Neural progenitor cell (in vitro differentiated cells): ENCODE measurements at regions not wholly inside any gene's neighbourhood (a gene's known extent, or its start where the extent isn't known, plus 50 kb on each side); places are given as distances from the start of the nearest gene placed in this dataset.

ENCODE experiments used
- DNase-seq: peaks from one replicate; pipeline ENCODE4 v3.0.0-alpha.2; 2016; ENCODE audit warnings: low spot score
- H2AFZ ChIP-seq: fragments of 200-600 bp; sonication (generic); replicated peaks from 2 replicates; pipeline ENCODE4 v1.6.1; 2016; ENCODE audit warnings: antibody characterized with exemption
- H3F3A ChIP-seq: fragments of 200-600 bp; sonication (generic); 2 replicates; pipeline ENCODE4 v1.6.1; 2016; ENCODE audit warnings: antibody characterized with exemption, low read depth
- H3K27ac ChIP-seq: fragments of 200-600 bp; sonication (generic); 2 replicates; pipeline ENCODE4 v1.5.1; 2016; ENCODE audit warnings: mild to moderate bottlenecking
- H3K27me3 ChIP-seq: fragments of 200-600 bp; sonication (generic); 2 replicates; pipeline ENCODE4 v1.6.1; 2016; ENCODE audit warnings: mild to moderate bottlenecking, moderate library complexity
- H3K36me3 ChIP-seq: fragments of 200-600 bp; sonication (generic); 2 replicates; pipeline ENCODE4 v1.5.1; 2016
- H3K4me1 ChIP-seq: fragments of 200-600 bp; sonication (generic); 2 replicates; pipeline ENCODE4 v1.6.1; 2016; ENCODE audit warnings: mixed run types
- H3K4me2 ChIP-seq: fragments of 200-600 bp; sonication (generic); 2 replicates; pipeline ENCODE4 v1.6.1; 2016
- H3K4me3 ChIP-seq: fragments of 200-600 bp; sonication (generic); 2 replicates; pipeline ENCODE4 v1.5.1; 2016
- H3K79me2 ChIP-seq: fragments of 200-600 bp; sonication (generic); 2 replicates; pipeline ENCODE4 v1.6.1; 2016; ENCODE audit warnings: low read depth
- H3K9ac ChIP-seq: fragments of 200-600 bp; sonication (generic); 2 replicates; pipeline ENCODE4 v1.6.1; 2016
- H3K9me3 ChIP-seq: fragments of 200-600 bp; sonication (generic); 2 replicates; pipeline ENCODE4 v1.5.1; 2016; ENCODE audit warnings: low read depth
- H4K20me1 ChIP-seq: fragments of 200-600 bp; sonication (generic); 2 replicates; pipeline ENCODE4 v1.6.1; 2016; ENCODE audit warnings: low read depth
- H3K27ac Mint-ChIP-seq: 3 replicates; pipeline ENCODE4 v1.8.0; 2021; ENCODE audit warnings: mixed read lengths
- H3K27me3 Mint-ChIP-seq: 2 replicates; pipeline ENCODE4 v1.8.0; 2022; ENCODE audit warnings: low read depth, mild to moderate bottlenecking, inconsistent platforms, moderate library complexity, mixed read lengths; ENCODE audit not compliant: insufficient read depth
- H3K36me3 Mint-ChIP-seq: 3 replicates; pipeline ENCODE4 v1.8.0; 2021; ENCODE audit warnings: mixed read lengths
- H3K4me1 Mint-ChIP-seq: 3 replicates; pipeline ENCODE4 v1.8.0; 2021; ENCODE audit warnings: mixed read lengths
- H3K4me3 Mint-ChIP-seq: 3 replicates; pipeline ENCODE4 v1.8.0; 2021; ENCODE audit warnings: mild to moderate bottlenecking, moderate library complexity, mixed read lengths
- H3K9me3 Mint-ChIP-seq: 3 replicates; pipeline ENCODE4 v1.8.0; 2020; ENCODE audit warnings: mixed read lengths
- EZH2 ChIP-seq: fragments of 200-600 bp; sonication (generic); IDR thresholded peaks from 2 replicates; pipeline ENCODE4 v1.6.1; 2017; ENCODE audit warnings: antibody characterized with exemption, mild to moderate bottlenecking, moderate library complexity
- EZH2phosphoT487 ChIP-seq: fragments of 200-600 bp; sonication (generic); IDR thresholded peaks from 2 replicates; pipeline ENCODE4 v1.6.1; 2017; ENCODE audit warnings: antibody characterized with exemption
- TF ChIP-seq, protein P1 (sequence below): fragments of 200-600 bp; sonication (generic); IDR thresholded peaks from 2 replicates; pipeline ENCODE4 v1.5.1; 2017; ENCODE audit warnings: antibody characterized with exemption, mild to moderate bottlenecking

DNA sequence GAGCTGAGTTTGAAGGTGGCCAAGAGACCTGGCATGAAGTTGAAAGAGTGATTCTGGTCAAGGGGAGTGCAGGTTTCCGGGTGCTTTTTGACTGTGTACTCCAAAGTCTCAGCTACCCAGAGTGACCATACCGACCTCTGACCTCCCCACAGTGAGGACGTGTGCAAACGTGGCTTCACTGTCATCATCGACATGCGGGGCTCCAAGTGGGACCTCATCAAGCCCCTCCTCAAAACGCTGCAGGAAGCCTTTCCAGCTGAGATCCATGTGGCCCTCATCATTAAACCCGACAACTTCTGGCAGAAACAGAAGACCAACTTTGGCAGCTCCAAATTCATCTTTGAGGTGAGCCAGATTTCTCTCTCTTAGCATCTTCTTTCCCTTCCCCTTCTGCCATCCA, 272.4 kb upstream of the ROPN1 start:
- no peaks in the 10 kb centered on the region for H3K27me3 Mint-ChIP-seq
- no peak overlapping the region for H3K4me3 Mint-ChIP-seq
- no peak for DNase-seq
- no peaks in the 10 kb centered on the region for H3K27me3 ChIP-seq
- no peaks in the 10 kb centered on the region for H3K9me3 Mint-ChIP-seq
- no peak overlapping the region for H3K27ac Mint-ChIP-seq
- H3K79me2 ChIP-seq = no peaks in the 10 kb centered on the region
- H3K9me3 ChIP-seq = no peaks in the 10 kb centered on the region
- no peak overlapping the region for H3K4me3 ChIP-seq
- H3K9ac ChIP-seq = no peak overlapping the region
- H3K36me3 Mint-ChIP-seq = peaks cover 6% of the 10 kb centered on the region
- H4K20me1 ChIP-seq = no peaks in the 10 kb centered on the region
- no peaks in the 10 kb centered on the region for H3K36me3 ChIP-seq
- no peaks in the 10 kb centered on the region for H3F3A ChIP-seq
- TF ChIP-seq EZH2phosphoT487 = no peak
- TF ChIP-seq EZH2 = no peak
- TF ChIP-seq, protein P1, sequence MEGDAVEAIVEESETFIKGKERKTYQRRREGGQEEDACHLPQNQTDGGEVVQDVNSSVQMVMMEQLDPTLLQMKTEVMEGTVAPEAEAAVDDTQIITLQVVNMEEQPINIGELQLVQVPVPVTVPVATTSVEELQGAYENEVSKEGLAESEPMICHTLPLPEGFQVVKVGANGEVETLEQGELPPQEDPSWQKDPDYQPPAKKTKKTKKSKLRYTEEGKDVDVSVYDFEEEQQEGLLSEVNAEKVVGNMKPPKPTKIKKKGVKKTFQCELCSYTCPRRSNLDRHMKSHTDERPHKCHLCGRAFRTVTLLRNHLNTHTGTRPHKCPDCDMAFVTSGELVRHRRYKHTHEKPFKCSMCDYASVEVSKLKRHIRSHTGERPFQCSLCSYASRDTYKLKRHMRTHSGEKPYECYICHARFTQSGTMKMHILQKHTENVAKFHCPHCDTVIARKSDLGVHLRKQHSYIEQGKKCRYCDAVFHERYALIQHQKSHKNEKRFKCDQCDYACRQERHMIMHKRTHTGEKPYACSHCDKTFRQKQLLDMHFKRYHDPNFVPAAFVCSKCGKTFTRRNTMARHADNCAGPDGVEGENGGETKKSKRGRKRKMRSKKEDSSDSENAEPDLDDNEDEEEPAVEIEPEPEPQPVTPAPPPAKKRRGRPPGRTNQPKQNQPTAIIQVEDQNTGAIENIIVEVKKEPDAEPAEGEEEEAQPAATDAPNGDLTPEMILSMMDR = no peak
- no peak overlapping the region for H3K27ac ChIP-seq
- H3K4me2 ChIP-seq = no peak overlapping the region
- peaks cover 25% of the 10 kb centered on the region for H3K4me1 ChIP-seq
- no peak overlapping the region for H2AFZ ChIP-seq
- peaks cover 62% of the 10 kb centered on the region for H3K4me1 Mint-ChIP-seq

DNA sequence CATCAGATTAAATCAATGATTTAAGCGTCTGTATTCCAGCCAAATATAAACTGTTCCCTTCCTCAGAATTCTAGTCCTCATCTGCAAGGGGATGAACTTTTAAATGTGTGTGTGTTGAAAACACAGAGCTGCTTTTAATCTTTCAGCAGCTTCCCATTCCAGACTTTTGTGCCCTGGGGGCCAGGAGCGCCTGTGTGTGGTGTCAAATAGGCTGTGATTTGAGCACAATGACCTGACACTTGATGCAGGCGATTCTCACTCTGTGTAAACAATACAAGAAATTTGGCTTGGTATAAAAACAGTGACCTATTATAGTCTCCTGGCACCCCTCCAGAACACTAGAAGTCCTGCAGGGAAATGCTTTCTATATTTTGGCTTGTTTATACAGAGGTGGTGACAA, 274.6 kb upstream of the ROPN1 start:
- peak; percentile 53 for DNase-seq
- H3K4me2 ChIP-seq = peak overlapping the region; percentile 24

DNA sequence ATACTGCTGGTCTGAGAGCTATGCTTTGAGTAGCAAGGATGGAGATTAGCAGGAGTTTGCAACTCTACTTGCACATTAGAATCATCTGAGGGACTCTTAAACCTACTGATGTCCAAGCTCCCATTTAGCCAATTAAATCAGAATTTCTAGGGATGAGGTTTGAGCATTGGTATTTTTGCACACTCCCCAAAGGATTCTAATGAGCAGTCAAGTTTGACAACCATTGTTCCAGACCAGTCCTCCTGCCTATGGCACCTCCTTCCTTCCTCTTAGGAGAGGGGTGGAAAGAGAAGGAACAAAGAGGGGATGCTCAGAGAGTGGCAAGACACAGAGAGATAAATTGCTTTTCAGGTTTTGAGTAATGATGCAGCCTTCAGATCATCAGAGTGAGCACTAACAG, 275.5 kb upstream of the ROPN1 start:
- Mint-ChIP-seq H3K4me3 (no peak overlapping the region), H3K27me3 (no peaks in the 10 kb centered on the region), H3K36me3 (peaks cover 6% of the 10 kb centered on the region), H3K4me1 (peaks cover 53% of the 10 kb centered on the region), H3K9me3 (no peaks in the 10 kb centered on the region), H3K27ac (peak overlapping the region; percentile 36)
- H3K27ac ChIP-seq = no peak overlapping the region
- no peaks in the 10 kb centered on the region for H4K20me1 ChIP-seq
- DNase-seq = no peak
- H2AFZ ChIP-seq = no peak overlapping the region
- no peak overlapping the region for H3K4me2 ChIP-seq
- H3K4me3 ChIP-seq = no peak overlapping the region
- TF ChIP-seq EZH2 (no peak), EZH2phosphoT487 (no peak)
- TF ChIP-seq, protein P1 = no peak
- H3K36me3 ChIP-seq = no peaks in the 10 kb centered on the region
- no peak overlapping the region for H3K9ac ChIP-seq
- no peaks in the 10 kb centered on the region for H3F3A ChIP-seq
- no peaks in the 10 kb centered on the region for H3K79me2 ChIP-seq
- H3K27me3 ChIP-seq = no peaks in the 10 kb centered on the region
- peaks cover 10% of the 10 kb centered on the region for H3K4me1 ChIP-seq
- no peaks in the 10 kb centered on the region for H3K9me3 ChIP-seq

More for the DNA sequence above, 274.6 kb upstream of the ROPN1 start:
- H3K36me3 Mint-ChIP-seq = peaks cover 6% of the 10 kb centered on the region
- no peak overlapping the region for H3K27ac ChIP-seq
- H3K9me3 ChIP-seq = no peaks in the 10 kb centered on the region
- H3K9ac ChIP-seq = no peak overlapping the region
- H3F3A ChIP-seq = no peaks in the 10 kb centered on the region
- peak overlapping the region; percentile 69 for H3K27ac Mint-ChIP-seq
- no peaks in the 10 kb centered on the region for H3K9me3 Mint-ChIP-seq
- no peaks in the 10 kb centered on the region for H3K27me3 Mint-ChIP-seq
- no peaks in the 10 kb centered on the region for H3K36me3 ChIP-seq
- H3K4me3 Mint-ChIP-seq = no peak overlapping the region
- H4K20me1 ChIP-seq = no peaks in the 10 kb centered on the region
- H3K4me1 ChIP-seq = peaks cover 13% of the 10 kb centered on the region
- TF ChIP-seq, protein P1 = no peak
- no peak for TF ChIP-seq EZH2phosphoT487
- no peak for TF ChIP-seq EZH2
- H3K4me1 Mint-ChIP-seq = peaks cover 54% of the 10 kb centered on the region
- no peak overlapping the region for H2AFZ ChIP-seq
- H3K79me2 ChIP-seq = no peaks in the 10 kb centered on the region
- no peak overlapping the region for H3K4me3 ChIP-seq
- no peaks in the 10 kb centered on the region for H3K27me3 ChIP-seq
